ENCODE measurements at regions not wholly inside any gene's neighbourhood (a gene's known extent, or its start where the extent isn't known, plus 50 kb on each side); places are given as distances from the start of the nearest gene placed in this dataset.

DNA sequence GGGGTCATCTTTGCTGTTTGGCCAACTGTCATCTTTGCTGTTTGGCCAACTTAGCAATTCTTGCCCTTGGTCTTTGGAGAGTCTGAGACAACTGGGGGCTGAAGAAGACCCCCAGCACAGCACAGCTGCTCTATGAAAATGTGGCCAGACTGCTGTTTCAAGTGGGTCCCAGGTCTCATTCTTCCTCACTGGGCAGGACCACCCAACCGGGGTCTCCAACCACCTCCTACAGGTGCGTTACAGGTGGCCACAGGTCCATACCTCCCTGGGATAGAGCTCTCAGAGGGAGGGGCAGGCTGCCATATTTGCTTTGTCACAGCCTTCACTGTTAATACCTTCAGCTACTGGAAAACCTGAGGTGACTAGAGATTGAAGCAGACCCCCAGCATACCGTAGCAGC is 82.1 kb upstream of the TCEAL2 start (continued):
- TF ChIP-seq PYGO2 (tag; IDR thresholded peaks at IDR 0.05) = no peak
- TF ChIP-seq ZBTB8A (IDR thresholded peaks at IDR 0.05; ENCODE audit: partially characterized antibody) = no peak
- TF ChIP-seq MXI1 (IDR thresholded peaks at IDR 0.05; ENCODE audit: low read depth, low read length) = no peak

DNA sequence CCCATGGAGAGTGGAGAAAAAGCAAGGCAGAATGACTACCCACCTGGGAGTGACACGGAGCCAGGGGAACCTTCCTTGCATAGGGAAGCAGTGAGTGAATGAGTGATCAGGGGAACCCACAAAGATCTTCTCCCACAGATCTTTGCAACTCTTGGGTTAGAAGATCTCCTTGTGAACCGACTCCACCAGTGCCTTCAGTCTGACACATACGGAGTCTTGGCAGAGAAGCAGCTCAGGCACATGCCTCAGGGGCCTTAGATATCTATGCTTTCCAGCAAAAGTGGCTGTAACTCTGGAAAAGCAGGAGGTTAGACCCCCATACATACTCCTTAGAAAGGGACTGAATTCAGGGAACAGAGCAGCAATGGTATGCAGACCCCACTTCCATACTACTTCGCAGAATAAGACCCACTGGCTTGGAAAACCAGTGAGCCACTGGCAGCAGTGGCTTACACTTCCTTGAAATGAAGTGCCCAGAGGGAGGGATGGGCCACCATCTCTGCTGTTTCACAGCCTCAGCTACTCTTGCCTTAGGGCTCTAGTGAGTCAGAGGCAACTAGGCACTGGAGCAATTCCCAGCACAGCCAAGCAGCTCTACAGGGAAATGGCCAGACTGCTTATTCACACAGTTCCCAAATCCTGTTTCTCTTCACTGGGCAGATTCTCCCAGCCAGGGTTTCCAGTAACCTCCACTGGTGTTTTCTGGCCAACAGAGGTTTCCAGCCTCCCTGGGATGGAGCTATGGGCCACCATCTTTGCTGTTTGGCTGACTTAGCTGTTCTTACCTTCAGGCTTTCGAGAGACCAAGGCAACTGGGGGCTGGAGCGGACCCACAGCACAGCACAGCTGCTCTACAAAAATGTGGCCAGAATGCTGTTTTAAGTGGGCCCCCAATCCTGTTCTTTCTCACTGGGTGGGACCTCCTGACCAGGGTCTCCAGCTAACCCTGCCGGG is 82.8 kb upstream of the TCEAL2 start:
- 2% methylated on average over 7 of the region's 7 CpGs for WGBS (ENCODE audit: insufficient coverage, low coverage, missing lambda C conversion rate)
- intact Hi-C loops (cut with micrococcal nuclease) (no loop called here), in situ Hi-C loops (cut with MboI) (no loop called here)
- Histone ChIP-seq H3K4me1 (replicated peaks in 1 of 2; ENCODE audit: control insufficient read depth in 2 of 2, insufficient read depth in 2 of 2, low read length in 2 of 2) (no peaks in the 10 kb centered on the region), H3K4me3 (no peak overlapping the region), H3K9ac (ENCODE audit: insufficient read depth in 1 of 2, low read depth in 2 of 2, low read length in 2 of 2) (no peak overlapping the region), H2AFZ (ENCODE audit: low read depth, low read length) (no peak overlapping the region), H3K27ac (ENCODE audit: extremely low read depth, low read depth, low read length) (no peak overlapping the region), H3K4me2 (ENCODE audit: insufficient read depth, low read length) (no peak overlapping the region), H3K9me3 (replicated peaks; ENCODE audit: control insufficient read depth, insufficient read depth, low read depth, low read length) (no peaks in the 10 kb centered on the region), H3K27me3 (ENCODE audit: control insufficient read depth in 2 of 2, insufficient read depth in 2 of 2, low read length in 2 of 2) (no peaks in the 10 kb centered on the region), H3K36me3 (ENCODE audit: control insufficient read depth, insufficient read depth, low read length) (no peaks in the 10 kb centered on the region), H3K9me1 (ENCODE audit: control insufficient read depth, insufficient read depth, low read length) (no peaks in the 10 kb centered on the region), H3K79me2 (ENCODE audit: control insufficient read depth, insufficient read depth, low read length) (no peaks in the 10 kb centered on the region), H4K20me1 (replicated peaks; ENCODE audit: control insufficient read depth, insufficient read depth, low read length) (no peaks in the 10 kb centered on the region)
- DNase-seq (ENCODE audit: extremely low read depth in 1 of 4, low spot score in 3 of 4) (no peak), ATAC-seq (no peak), FAIRE-seq (no peak)
- CTCF ChIA-PET (ENCODE audit: low intra/inter-chr PET ratio) = no interaction called here
- POLR2A ChIA-PET = no interaction called here
- no TSS peak for BruUV-seq (replicated peaks)
- TF ChIP-seq SMARCA4 (IDR thresholded peaks at IDR 0.05) (no peak), EP300 (IDR thresholded peaks at IDR 0.05; ENCODE audit: low read length) (no peak), CAMTA2 (CRISPR knock-in tag; conservative IDR thresholded peaks at IDR 0.05) (no peak), CSDE1 (IDR thresholded peaks at IDR 0.05) (no peak), FOXK1 (CRISPR knock-in tag; IDR thresholded peaks at IDR 0.05; ENCODE audit: borderline replicate concordance) (no peak), TAF9B (IDR thresholded peaks at IDR 0.05; ENCODE audit: partially characterized antibody) (no peak)
- TF ChIP-seq, protein P1, sequence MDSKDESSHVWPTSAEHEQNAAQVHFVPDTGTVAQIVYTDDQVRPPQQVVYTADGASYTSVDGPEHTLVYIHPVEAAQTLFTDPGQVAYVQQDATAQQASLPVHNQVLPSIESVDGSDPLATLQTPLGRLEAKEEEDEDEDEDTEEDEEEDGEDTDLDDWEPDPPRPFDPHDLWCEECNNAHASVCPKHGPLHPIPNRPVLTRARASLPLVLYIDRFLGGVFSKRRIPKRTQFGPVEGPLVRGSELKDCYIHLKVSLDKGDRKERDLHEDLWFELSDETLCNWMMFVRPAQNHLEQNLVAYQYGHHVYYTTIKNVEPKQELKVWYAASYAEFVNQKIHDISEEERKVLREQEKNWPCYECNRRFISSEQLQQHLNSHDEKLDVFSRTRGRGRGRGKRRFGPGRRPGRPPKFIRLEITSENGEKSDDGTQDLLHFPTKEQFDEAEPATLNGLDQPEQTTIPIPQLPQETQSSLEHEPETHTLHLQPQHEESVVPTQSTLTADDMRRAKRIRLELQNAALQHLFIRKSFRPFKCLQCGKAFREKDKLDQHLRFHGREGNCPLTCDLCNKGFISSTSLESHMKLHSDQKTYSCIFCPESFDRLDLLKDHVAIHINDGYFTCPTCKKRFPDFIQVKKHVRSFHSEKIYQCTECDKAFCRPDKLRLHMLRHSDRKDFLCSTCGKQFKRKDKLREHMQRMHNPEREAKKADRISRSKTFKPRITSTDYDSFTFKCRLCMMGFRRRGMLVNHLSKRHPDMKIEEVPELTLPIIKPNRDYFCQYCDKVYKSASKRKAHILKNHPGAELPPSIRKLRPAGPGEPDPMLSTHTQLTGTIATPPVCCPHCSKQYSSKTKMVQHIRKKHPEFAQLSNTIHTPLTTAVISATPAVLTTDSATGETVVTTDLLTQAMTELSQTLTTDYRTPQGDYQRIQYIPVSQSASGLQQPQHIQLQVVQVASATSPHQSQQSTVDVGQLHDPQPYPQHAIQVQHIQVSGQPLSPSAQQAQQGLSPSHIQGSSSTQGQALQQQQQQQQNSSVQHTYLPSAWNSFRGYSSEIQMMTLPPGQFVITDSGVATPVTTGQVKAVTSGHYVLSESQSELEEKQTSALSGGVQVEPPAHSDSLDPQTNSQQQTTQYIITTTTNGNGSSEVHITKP (IDR thresholded peaks at IDR 0.05; ENCODE audit: partially characterized antibody) = no peak
- TF ChIP-seq, protein P2, sequence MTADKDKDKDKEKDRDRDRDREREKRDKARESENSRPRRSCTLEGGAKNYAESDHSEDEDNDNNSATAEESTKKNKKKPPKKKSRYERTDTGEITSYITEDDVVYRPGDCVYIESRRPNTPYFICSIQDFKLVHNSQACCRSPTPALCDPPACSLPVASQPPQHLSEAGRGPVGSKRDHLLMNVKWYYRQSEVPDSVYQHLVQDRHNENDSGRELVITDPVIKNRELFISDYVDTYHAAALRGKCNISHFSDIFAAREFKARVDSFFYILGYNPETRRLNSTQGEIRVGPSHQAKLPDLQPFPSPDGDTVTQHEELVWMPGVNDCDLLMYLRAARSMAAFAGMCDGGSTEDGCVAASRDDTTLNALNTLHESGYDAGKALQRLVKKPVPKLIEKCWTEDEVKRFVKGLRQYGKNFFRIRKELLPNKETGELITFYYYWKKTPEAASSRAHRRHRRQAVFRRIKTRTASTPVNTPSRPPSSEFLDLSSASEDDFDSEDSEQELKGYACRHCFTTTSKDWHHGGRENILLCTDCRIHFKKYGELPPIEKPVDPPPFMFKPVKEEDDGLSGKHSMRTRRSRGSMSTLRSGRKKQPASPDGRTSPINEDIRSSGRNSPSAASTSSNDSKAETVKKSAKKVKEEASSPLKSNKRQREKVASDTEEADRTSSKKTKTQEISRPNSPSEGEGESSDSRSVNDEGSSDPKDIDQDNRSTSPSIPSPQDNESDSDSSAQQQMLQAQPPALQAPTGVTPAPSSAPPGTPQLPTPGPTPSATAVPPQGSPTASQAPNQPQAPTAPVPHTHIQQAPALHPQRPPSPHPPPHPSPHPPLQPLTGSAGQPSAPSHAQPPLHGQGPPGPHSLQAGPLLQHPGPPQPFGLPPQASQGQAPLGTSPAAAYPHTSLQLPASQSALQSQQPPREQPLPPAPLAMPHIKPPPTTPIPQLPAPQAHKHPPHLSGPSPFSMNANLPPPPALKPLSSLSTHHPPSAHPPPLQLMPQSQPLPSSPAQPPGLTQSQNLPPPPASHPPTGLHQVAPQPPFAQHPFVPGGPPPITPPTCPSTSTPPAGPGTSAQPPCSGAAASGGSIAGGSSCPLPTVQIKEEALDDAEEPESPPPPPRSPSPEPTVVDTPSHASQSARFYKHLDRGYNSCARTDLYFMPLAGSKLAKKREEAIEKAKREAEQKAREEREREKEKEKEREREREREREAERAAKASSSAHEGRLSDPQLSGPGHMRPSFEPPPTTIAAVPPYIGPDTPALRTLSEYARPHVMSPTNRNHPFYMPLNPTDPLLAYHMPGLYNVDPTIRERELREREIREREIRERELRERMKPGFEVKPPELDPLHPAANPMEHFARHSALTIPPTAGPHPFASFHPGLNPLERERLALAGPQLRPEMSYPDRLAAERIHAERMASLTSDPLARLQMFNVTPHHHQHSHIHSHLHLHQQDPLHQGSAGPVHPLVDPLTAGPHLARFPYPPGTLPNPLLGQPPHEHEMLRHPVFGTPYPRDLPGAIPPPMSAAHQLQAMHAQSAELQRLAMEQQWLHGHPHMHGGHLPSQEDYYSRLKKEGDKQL (CRISPR knock-in tag; IDR thresholded peaks at IDR 0.05; ENCODE audit: borderline replicate concordance) = no peak
